RWPE2 (cell line): ENCODE measurements at regions not wholly inside any gene's neighbourhood (a gene's known extent, or its start where the extent isn't known, plus 50 kb on each side); places are given as distances from the start of the nearest gene placed in this dataset.

ENCODE experiments used
- ATAC-seq: fragments of 200-7000 bp; cut with Tn5 transposase; 3 replicates; pipeline ENCODE4 v1.9.1; 2021; ENCODE audit warnings: low read depth
- DNase-seq: peaks from one replicate; pipeline ENCODE4 v3.0.0-alpha.2; 2020; ENCODE audit warnings: low spot score
- H3K27ac ChIP-seq: fragments of 450-650 bp; 2 replicates; pipeline ENCODE4 v1.5.1; 2017; ENCODE audit warnings: mild to moderate bottlenecking; ENCODE audit not compliant: poor library complexity, severe bottlenecking
- H3K27me3 ChIP-seq: fragments of 250-450 bp; sonication (Bioruptor Pico); 2 replicates; pipeline ENCODE4 v1.5.1; 2021; ENCODE audit warnings: mild to moderate bottlenecking, moderate library complexity; ENCODE audit not compliant: insufficient read depth, poor library complexity, severe bottlenecking
- H3K36me3 ChIP-seq: fragments of 250-450 bp; sonication (Bioruptor Pico); 2 replicates; pipeline ENCODE4 v1.5.1; 2020; ENCODE audit warnings: low read depth, mild to moderate bottlenecking, moderate library complexity
- H3K4me1 ChIP-seq: fragments of 250-450 bp; sonication (Bioruptor Pico); 2 replicates; pipeline ENCODE4 v1.5.1; 2021; ENCODE audit warnings: mild to moderate bottlenecking, moderate library complexity; ENCODE audit not compliant: insufficient read depth, poor library complexity, severe bottlenecking
- H3K4me3 ChIP-seq: fragments of 250-450 bp; sonication (Bioruptor Pico); 2 replicates; pipeline ENCODE4 v1.5.1; 2021; ENCODE audit warnings: mild to moderate bottlenecking, moderate library complexity; ENCODE audit not compliant: severe bottlenecking
- H3K9me3 ChIP-seq: fragments of 250-450 bp; sonication (Bioruptor Pico); 2 replicates; pipeline ENCODE4 v1.5.1; 2021; ENCODE audit warnings: mild to moderate bottlenecking, moderate library complexity; ENCODE audit not compliant: severe bottlenecking
- TF ChIP-seq, protein P1 (sequence below): fragments of 450-650 bp; IDR thresholded peaks from one replicate; pipeline ENCODE4 v1.5.1; 2017; ENCODE audit warnings: mild to moderate bottlenecking, moderate library complexity; ENCODE audit not compliant: poor library complexity, severe bottlenecking

DNA sequence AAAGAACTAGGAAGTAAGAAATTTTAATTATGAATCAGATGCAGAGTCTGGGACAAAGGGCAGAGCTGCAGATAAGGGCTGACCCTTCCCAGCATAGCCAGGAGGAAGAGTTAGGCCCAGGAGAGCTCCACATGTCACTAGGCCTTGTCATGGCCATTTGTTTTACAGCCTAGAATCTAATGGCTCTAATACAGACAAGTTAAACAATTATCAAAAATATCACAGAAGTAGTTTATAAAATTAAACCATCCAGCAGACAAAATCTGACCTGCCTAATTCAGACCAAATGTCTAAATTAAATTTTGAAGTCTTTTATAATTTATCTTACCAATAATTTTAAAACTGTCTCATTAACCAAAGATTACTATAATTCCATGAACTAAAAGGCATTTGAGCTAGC, 1369.5 kb downstream of the CDH11 start:
- Histone ChIP-seq H3K27ac (no peak overlapping the region), H3K4me1 (no peaks in the 10 kb centered on the region), H3K4me3 (no peak overlapping the region), H3K9me3 (no peaks in the 10 kb centered on the region), H3K36me3 (no peaks in the 10 kb centered on the region), H3K27me3 (no peaks in the 10 kb centered on the region)
- DNase-seq (no peak), ATAC-seq (no peak)
- TF ChIP-seq, protein P1, sequence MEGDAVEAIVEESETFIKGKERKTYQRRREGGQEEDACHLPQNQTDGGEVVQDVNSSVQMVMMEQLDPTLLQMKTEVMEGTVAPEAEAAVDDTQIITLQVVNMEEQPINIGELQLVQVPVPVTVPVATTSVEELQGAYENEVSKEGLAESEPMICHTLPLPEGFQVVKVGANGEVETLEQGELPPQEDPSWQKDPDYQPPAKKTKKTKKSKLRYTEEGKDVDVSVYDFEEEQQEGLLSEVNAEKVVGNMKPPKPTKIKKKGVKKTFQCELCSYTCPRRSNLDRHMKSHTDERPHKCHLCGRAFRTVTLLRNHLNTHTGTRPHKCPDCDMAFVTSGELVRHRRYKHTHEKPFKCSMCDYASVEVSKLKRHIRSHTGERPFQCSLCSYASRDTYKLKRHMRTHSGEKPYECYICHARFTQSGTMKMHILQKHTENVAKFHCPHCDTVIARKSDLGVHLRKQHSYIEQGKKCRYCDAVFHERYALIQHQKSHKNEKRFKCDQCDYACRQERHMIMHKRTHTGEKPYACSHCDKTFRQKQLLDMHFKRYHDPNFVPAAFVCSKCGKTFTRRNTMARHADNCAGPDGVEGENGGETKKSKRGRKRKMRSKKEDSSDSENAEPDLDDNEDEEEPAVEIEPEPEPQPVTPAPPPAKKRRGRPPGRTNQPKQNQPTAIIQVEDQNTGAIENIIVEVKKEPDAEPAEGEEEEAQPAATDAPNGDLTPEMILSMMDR = no peak

DNA sequence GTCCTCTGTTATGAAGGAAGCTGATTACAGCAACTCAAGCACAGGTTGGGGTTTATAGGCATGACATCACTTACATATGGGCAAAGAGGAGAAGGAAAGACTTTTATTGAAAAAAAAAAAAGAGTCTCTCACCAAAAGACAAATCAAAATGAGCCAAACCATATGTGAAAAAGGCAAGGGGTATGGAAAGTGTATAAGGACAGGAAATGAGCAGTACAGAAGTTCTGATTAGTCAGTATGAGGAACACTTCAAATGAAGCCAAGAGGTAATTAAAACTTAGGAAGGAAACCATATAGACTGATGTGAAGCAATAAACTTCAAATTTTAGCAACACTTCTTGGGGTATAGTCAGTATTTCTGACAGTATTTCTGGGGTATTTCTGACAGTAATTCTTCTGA, 1372.6 kb downstream of the CDH11 start:
- Histone ChIP-seq H3K4me1 (no peaks in the 10 kb centered on the region), H3K4me3 (no peak overlapping the region), H3K27me3 (no peaks in the 10 kb centered on the region), H3K9me3 (no peaks in the 10 kb centered on the region), H3K27ac (no peak overlapping the region), H3K36me3 (no peaks in the 10 kb centered on the region)
- no peak for DNase-seq
- ATAC-seq = no peak
- TF ChIP-seq, protein P1 = no peak

DNA sequence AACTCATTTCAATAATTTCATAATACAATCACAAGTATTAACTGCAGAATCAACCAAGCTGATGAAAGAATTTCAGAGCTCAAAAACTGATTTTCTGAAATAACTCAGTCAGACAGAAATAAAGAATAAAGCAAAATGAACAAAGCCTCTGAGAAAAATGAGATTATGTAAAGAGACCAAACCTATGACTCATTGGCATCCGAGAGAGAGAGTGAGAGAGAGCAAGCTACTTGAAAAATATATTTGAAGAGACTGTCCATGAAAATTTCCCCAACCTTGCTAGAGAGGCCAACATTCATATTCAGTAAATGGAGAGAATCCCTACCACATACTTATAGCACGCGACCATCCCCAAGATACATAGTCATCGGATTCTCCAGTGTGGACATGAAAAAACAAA, 1376.4 kb downstream of the CDH11 start:
- DNase-seq (no peak), ATAC-seq (no peak)
- H3K36me3 ChIP-seq = no peaks in the 10 kb centered on the region
- no peaks in the 10 kb centered on the region for H3K4me1 ChIP-seq
- no peak overlapping the region for H3K27ac ChIP-seq
- no peaks in the 10 kb centered on the region for H3K9me3 ChIP-seq
- TF ChIP-seq, protein P1 = no peak
- no peak overlapping the region for H3K4me3 ChIP-seq
- no peaks in the 10 kb centered on the region for H3K27me3 ChIP-seq

DNA sequence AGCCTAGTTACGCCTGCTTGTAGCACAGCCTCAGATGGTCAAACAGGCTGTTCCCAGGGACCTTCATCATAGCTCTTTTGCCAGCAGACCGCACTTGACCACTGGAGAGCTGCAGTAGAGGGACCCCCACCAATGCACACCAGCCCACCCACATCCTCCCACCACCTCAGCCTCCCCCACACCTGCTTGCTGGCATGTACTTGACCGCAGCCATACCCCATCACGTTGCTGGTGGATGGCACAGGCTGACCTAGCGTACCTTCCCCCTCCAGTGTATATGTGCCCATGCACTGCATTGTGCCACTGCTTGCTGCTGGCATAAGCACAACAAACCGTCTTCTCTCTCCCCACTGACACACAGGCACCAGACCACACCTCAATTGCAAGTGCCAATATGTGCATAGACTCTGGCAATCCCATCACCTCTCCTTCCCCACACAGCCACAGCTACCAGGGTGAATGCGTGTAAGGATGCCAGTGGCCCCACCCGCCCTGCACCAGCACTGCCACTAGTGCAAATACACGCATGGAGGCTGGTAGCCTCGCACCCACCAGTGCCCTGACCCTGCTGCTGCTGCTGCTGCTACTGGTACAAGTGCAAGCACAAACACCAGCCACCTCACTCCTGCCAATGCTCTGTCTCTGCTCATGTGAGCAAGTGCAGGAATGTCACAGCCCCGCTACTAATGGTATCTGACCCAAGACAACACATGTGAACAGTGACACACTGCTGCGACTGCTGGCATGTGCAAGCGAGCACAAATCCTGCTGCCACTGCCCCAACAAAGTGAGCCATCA, 1377.6 kb downstream of the CDH11 start:
- Histone ChIP-seq H3K36me3 (no peaks in the 10 kb centered on the region), H3K27ac (no peak overlapping the region), H3K9me3 (no peaks in the 10 kb centered on the region), H3K4me3 (no peak overlapping the region), H3K4me1 (no peaks in the 10 kb centered on the region), H3K27me3 (peaks cover 4% of the 10 kb centered on the region)
- TF ChIP-seq, protein P1 = no peak
- DNase-seq (no peak), ATAC-seq (no peak)

- Histone ChIP-seq H3K4me1 (no peaks in the 10 kb centered on the region), H3K9me3 (no peaks in the 10 kb centered on the region), H3K27me3 (peaks cover 4% of the 10 kb centered on the region), H3K36me3 (no peaks in the 10 kb centered on the region), H3K4me3 (no peak overlapping the region), H3K27ac (no peak overlapping the region)
- TF ChIP-seq, protein P1 = no peak
- ATAC-seq (no peak), DNase-seq (no peak)
These were observed 1379.7 kb downstream of the CDH11 start for GRCh38 chr16:63742150-63742549.
